Fibroblast of pulmonary artery (primary cell): ENCODE measurements at regions not wholly inside any gene's neighbourhood (a gene's known extent, or its start where the extent isn't known, plus 50 kb on each side); places are given as distances from the start of the nearest gene placed in this dataset.

Source experiments
- DNase-seq: peaks from one replicate; pipeline ENCODE4 v3.0.0-alpha.2; 2010; ENCODE audit warnings: low read depth
- H3K4me3 ChIP-seq: replicated peaks from 2 replicates; pipeline ENCODE4 v1.5.1; 2011; ENCODE audit warnings: low read depth, mild to moderate bottlenecking, control low read depth, low read length, moderate library complexity
- TF ChIP-seq, protein P1 (sequence below): IDR thresholded peaks from 2 replicates; pipeline ENCODE4 v1.5.1; 2011; ENCODE audit warnings: mild to moderate bottlenecking, control low read depth, low read length, inconsistent platforms; ENCODE audit errors: missing control alignments

DNA sequence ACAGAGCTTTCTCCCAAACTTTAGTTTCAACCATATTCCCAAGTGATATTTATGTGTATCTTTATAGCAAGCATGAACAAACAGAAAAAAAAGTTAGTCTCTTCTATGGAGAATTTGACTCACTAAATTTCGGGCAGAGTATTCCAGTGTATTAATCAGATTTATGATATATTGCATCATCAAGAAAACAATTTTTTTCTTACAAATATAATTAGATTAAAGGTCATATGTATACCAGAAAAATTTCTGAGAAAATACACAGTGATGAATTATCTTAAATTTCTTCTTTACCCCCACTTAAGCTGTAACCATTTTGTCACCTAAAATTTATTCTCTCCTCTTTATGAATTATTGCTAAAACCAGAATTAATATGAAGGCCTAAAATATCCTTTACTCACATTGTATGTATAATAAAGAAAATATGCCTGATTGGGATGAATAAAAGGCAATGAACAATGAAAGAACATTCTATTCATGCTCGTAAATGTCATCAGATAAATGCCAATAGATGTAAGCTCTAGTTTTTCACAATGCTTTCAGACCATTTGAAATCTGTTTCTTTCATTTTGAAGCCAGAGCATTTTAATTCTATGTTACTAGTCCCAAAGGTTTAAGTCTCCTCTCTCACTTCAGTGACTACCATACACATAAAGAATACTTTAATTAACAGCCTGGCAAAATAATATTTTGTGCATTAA lies 192.1 kb downstream of the HGF start:
- TF ChIP-seq, protein P1, sequence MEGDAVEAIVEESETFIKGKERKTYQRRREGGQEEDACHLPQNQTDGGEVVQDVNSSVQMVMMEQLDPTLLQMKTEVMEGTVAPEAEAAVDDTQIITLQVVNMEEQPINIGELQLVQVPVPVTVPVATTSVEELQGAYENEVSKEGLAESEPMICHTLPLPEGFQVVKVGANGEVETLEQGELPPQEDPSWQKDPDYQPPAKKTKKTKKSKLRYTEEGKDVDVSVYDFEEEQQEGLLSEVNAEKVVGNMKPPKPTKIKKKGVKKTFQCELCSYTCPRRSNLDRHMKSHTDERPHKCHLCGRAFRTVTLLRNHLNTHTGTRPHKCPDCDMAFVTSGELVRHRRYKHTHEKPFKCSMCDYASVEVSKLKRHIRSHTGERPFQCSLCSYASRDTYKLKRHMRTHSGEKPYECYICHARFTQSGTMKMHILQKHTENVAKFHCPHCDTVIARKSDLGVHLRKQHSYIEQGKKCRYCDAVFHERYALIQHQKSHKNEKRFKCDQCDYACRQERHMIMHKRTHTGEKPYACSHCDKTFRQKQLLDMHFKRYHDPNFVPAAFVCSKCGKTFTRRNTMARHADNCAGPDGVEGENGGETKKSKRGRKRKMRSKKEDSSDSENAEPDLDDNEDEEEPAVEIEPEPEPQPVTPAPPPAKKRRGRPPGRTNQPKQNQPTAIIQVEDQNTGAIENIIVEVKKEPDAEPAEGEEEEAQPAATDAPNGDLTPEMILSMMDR = no peak
- DNase-seq = no peak
- H3K4me3 ChIP-seq = no peak overlapping the region

DNA sequence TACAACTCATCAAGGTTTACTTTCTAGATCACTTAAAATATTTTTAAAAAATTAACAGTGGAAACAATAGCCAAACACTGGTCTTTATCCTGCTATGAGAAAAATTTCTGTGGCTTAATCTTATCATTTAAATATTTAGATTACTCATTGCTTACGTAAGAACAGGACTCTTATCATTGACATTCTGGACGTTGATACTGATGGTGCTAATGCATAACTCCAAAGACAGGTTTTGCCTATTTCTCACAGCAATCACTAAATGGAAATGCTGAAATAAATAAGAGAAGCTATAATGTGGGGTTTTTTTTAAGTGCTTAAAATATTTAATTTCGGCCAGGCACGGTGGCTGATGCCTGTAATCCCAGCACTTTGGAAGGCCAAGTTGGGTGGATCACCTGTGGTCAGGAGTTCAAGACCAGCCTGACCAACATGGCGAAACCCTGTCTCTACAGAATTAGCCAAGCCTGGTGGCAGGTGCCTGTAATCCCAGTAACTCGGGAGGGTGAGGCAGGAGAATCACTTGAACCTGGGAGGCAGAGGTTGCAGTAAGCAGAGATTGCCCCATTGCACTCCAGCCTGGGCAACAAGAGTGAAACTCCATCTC lies 195.0 kb downstream of the HGF start:
- DNase-seq = peak; percentile 87
- TF ChIP-seq, protein P1 = no peak
- no peak overlapping the region for H3K4me3 ChIP-seq

DNA sequence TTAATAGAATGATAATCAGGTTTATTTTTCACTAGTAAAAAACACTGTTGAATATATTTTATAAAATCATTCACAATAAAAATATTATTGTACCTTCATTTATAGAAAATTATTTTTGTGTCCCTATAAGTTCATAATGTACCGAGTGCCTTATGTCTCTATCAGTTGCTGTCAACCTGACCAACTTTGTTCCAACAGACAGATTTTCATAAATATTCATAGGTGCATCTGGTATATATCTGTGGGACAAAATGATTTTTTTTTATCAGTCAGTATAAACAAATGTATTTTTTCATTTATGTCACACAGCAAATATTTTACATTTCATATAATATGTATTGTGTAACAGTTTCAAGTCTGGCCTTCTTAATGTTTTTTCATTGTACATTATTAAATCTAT lies 195.9 kb downstream of the HGF start:
- no peak for DNase-seq
- TF ChIP-seq, protein P1 = no peak
- H3K4me3 ChIP-seq = no peak overlapping the region

- DNase-seq = no peak
- TF ChIP-seq, protein P1 = no peak
- H3K4me3 ChIP-seq = no peak overlapping the region
These were observed 196.7 kb downstream of the HGF start for GRCh38 chr7:81573128-81573527.

GRCh38 chr7:81562581-81562980 lies 207.3 kb downstream of the HGF start:
- no peak overlapping the region for H3K4me3 ChIP-seq
- TF ChIP-seq, protein P1 = no peak
- DNase-seq = no peak

GRCh38 chr7:81560708-81561107 lies 209.1 kb downstream of the HGF start:
- DNase-seq = no peak

More at GRCh38 chr7:81560708-81561107, 209.1 kb downstream of the HGF start:
- TF ChIP-seq, protein P1 = no peak
- H3K4me3 ChIP-seq = no peak overlapping the region
